ENCODE measurements at regions not wholly inside any gene's neighbourhood (a gene's known extent, or its start where the extent isn't known, plus 50 kb on each side); places are given as distances from the start of the nearest gene placed in this dataset.
"Not testable (repeated sequence)": the region's sequence is repeated elsewhere in the genome, so short reads cannot be mapped to it uniquely, and the experiment has no call there.

DNA sequence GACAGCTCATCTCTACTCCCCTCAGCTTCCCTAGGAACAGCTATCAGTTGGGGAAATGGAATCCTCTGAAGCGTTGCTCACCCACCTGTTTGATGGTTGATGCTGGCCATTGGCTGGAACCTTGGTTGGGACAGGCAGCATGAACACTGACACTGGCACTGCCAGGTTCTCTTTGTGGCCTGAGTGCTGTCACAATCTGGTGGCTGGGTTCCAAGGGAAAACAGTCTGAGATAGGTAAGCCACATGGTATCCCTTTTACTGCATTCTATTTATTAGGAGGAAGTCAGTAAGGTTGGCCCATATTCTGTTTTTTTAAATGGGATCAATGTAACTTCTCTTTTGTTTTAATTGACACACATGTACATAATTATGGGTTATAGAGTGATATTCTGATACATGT is 107.0 kb upstream of the ZNF519 start:
- DNase-seq (ENCODE audit: extremely low read depth in 1 of 4, low spot score in 3 of 4); H3K9me1 ChIP-seq (ENCODE audit: control insufficient read depth, insufficient read depth, low read length); POLR2A ChIA-PET; H4K20me1 ChIP-seq (replicated peaks; ENCODE audit: control insufficient read depth, insufficient read depth, low read length); FAIRE-seq; H3K79me2 ChIP-seq (ENCODE audit: control insufficient read depth, insufficient read depth, low read length); H3K4me1 ChIP-seq (replicated peaks in 1 of 2; ENCODE audit: control insufficient read depth in 2 of 2, insufficient read depth in 2 of 2, low read length in 2 of 2); H2AFZ ChIP-seq (ENCODE audit: low read depth, low read length); H3K9me3 ChIP-seq (replicated peaks; ENCODE audit: control insufficient read depth, insufficient read depth, low read depth, low read length); H3K27me3 ChIP-seq (ENCODE audit: control insufficient read depth in 2 of 2, insufficient read depth in 2 of 2, low read length in 2 of 2); H3K4me2 ChIP-seq (ENCODE audit: insufficient read depth, low read length); BruUV-seq (replicated peaks); H3K27ac ChIP-seq (ENCODE audit: extremely low read depth, low read depth, low read length); H3K36me3 ChIP-seq (ENCODE audit: control insufficient read depth, insufficient read depth, low read length); CTCF ChIA-PET (ENCODE audit: low intra/inter-chr PET ratio); ATAC-seq; H3K9ac ChIP-seq (ENCODE audit: insufficient read depth in 1 of 2, low read depth in 2 of 2, low read length in 2 of 2); intact Hi-C loops (cut with micrococcal nuclease); H3K4me3 ChIP-seq; in situ Hi-C loops (cut with MboI): not testable (repeated sequence)
- WGBS (ENCODE audit: insufficient coverage, low coverage, missing lambda C conversion rate), result 0% methylated on average over 1 of the region's 1 CpG

DNA sequence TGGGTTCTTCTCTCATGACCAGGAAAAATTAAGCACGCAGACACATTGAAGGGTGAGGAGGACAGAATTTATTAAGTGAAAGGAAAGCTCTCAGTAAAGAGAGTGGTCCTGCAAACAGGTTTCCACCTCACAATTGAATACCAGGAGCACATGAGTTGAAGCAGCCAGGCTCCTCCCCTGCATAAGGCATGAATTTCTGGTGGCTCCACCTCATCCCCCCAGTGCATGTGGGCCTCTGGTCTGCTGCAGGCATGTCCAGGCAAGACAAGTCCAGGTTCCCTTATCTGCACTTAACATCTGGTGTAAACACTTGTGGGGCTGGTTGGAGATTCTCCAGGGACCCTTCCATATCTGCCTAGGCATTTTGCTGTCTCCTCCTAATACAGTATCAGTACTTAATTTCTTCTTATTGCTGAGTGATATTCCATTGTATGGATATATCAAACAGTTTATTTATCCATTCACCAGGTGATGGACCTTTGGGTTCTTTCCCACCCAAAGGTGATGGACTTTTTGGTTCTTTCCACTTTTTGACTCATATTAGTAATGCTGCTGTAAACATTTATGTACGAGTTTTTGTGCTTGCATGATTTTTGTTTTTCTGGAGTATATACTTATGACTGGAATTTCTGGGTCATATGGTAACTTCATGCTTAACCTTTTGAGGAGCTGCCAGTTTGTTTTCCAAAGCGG is 104.3 kb upstream of the ZNF519 start:
- H3K4me1 ChIP-seq (replicated peaks in 1 of 2; ENCODE audit: control insufficient read depth in 2 of 2, insufficient read depth in 2 of 2, low read length in 2 of 2); H3K9ac ChIP-seq (ENCODE audit: insufficient read depth in 1 of 2, low read depth in 2 of 2, low read length in 2 of 2); H3K36me3 ChIP-seq (ENCODE audit: control insufficient read depth, insufficient read depth, low read length); FAIRE-seq; H3K27me3 ChIP-seq (ENCODE audit: control insufficient read depth in 2 of 2, insufficient read depth in 2 of 2, low read length in 2 of 2); H3K9me1 ChIP-seq (ENCODE audit: control insufficient read depth, insufficient read depth, low read length); H3K79me2 ChIP-seq (ENCODE audit: control insufficient read depth, insufficient read depth, low read length); H3K9me3 ChIP-seq (replicated peaks; ENCODE audit: control insufficient read depth, insufficient read depth, low read depth, low read length); CTCF ChIA-PET (ENCODE audit: low intra/inter-chr PET ratio); in situ Hi-C loops (cut with MboI); H3K4me2 ChIP-seq (ENCODE audit: insufficient read depth, low read length); H4K20me1 ChIP-seq (replicated peaks; ENCODE audit: control insufficient read depth, insufficient read depth, low read length); H3K27ac ChIP-seq (ENCODE audit: extremely low read depth, low read depth, low read length); BruUV-seq (replicated peaks); H3K4me3 ChIP-seq; POLR2A ChIA-PET; H2AFZ ChIP-seq (ENCODE audit: low read depth, low read length); intact Hi-C loops (cut with micrococcal nuclease); ATAC-seq: not testable (repeated sequence)
- peak in 1 of 4 experiments; percentile 6 for DNase-seq (ENCODE audit: extremely low read depth in 1 of 4, low spot score in 3 of 4)
- TF ChIP-seq TAL1 (IDR thresholded peaks at IDR 0.05), result peak; percentile 37; the same call in 1 of the 2 replicates
- 0% methylated on average over 1 of the region's 3 CpGs for WGBS (ENCODE audit: insufficient coverage, low coverage, missing lambda C conversion rate)

DNA sequence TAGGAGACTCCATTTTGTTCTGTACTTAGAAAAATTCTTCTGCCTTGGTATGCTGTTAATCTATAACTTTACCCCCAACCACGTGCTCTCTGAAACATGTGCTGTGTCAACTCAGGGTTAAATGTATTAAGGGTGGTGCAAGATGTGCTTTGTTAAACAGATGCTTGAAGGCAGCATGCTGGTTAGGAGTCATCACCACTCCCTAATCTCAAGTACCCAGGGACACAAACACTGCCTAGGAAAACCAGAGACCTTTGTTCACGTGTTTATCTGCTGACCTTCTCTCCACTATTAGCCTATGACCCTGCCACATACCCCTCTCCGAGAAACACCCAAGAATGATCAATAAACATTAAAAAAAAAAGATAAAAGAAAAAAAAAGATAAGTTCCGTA is 93.0 kb upstream of the ZNF519 start:
- in situ Hi-C loops (cut with MboI); H3K27ac ChIP-seq (ENCODE audit: extremely low read depth, low read depth, low read length); H3K9me1 ChIP-seq (ENCODE audit: control insufficient read depth, insufficient read depth, low read length); H3K4me3 ChIP-seq; POLR2A ChIA-PET; H2AFZ ChIP-seq (ENCODE audit: low read depth, low read length); ATAC-seq; H3K9ac ChIP-seq (ENCODE audit: insufficient read depth in 1 of 2, low read depth in 2 of 2, low read length in 2 of 2); BruUV-seq (replicated peaks); CTCF ChIA-PET (ENCODE audit: low intra/inter-chr PET ratio); H3K9me3 ChIP-seq (replicated peaks; ENCODE audit: control insufficient read depth, insufficient read depth, low read depth, low read length); H3K27me3 ChIP-seq (ENCODE audit: control insufficient read depth in 2 of 2, insufficient read depth in 2 of 2, low read length in 2 of 2); H3K4me1 ChIP-seq (replicated peaks in 1 of 2; ENCODE audit: control insufficient read depth in 2 of 2, insufficient read depth in 2 of 2, low read length in 2 of 2); H3K36me3 ChIP-seq (ENCODE audit: control insufficient read depth, insufficient read depth, low read length); H3K4me2 ChIP-seq (ENCODE audit: insufficient read depth, low read length); DNase-seq (ENCODE audit: extremely low read depth in 1 of 4, low spot score in 3 of 4); H3K79me2 ChIP-seq (ENCODE audit: control insufficient read depth, insufficient read depth, low read length); FAIRE-seq; intact Hi-C loops (cut with micrococcal nuclease); H4K20me1 ChIP-seq (replicated peaks; ENCODE audit: control insufficient read depth, insufficient read depth, low read length): not testable (repeated sequence)
- 0% methylated on average over 4 of the region's 4 CpGs for WGBS (ENCODE audit: insufficient coverage, low coverage, missing lambda C conversion rate)

DNA sequence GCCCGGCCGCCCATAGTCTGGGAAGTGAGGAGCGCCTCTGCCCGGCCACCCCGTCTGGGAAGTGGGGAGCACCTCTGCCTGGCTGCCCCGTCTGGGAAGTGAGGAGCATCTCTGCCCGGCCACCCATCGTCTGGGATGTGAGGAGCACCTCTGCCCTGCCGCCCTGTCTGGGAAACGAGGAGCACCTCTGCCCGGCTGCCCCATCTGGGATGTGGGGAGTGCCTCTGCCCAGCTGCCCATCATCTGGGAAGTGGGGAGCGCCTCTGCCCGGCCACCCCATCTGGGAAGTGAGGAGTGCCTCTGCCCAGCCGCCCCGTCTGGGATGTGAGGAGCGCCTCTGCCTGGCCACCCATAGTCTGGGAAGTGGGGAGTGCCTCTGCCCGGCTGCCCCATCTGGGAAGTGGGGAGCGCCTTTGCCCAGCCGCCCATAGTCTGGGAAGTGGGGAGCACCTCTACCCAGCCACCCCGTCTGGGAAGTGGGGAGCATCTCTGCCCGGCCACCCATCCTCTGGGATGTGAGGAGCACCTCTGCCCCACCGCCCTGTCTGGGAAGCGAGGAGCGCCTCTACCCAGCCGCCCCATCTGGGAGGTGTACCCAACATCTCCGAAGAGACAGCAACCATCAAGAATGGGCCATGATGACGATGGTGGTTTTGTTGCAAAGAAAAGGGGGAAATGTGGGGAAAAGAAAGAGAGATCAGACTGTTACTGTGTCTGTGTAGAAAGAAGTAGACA is 92.5 kb upstream of the ZNF519 start:
- H3K79me2 ChIP-seq (ENCODE audit: control insufficient read depth, insufficient read depth, low read length); CTCF ChIA-PET (ENCODE audit: low intra/inter-chr PET ratio); H4K20me1 ChIP-seq (replicated peaks; ENCODE audit: control insufficient read depth, insufficient read depth, low read length); H3K4me2 ChIP-seq (ENCODE audit: insufficient read depth, low read length); H3K4me1 ChIP-seq (replicated peaks in 1 of 2; ENCODE audit: control insufficient read depth in 2 of 2, insufficient read depth in 2 of 2, low read length in 2 of 2); H3K36me3 ChIP-seq (ENCODE audit: control insufficient read depth, insufficient read depth, low read length); H2AFZ ChIP-seq (ENCODE audit: low read depth, low read length); H3K9ac ChIP-seq (ENCODE audit: insufficient read depth in 1 of 2, low read depth in 2 of 2, low read length in 2 of 2); H3K4me3 ChIP-seq; DNase-seq (ENCODE audit: extremely low read depth in 1 of 4, low spot score in 3 of 4); H3K9me1 ChIP-seq (ENCODE audit: control insufficient read depth, insufficient read depth, low read length); H3K27me3 ChIP-seq (ENCODE audit: control insufficient read depth in 2 of 2, insufficient read depth in 2 of 2, low read length in 2 of 2); BruUV-seq (replicated peaks); POLR2A ChIA-PET; intact Hi-C loops (cut with micrococcal nuclease); H3K9me3 ChIP-seq (replicated peaks; ENCODE audit: control insufficient read depth, insufficient read depth, low read depth, low read length); H3K27ac ChIP-seq (ENCODE audit: extremely low read depth, low read depth, low read length); in situ Hi-C loops (cut with MboI); FAIRE-seq; ATAC-seq: not testable (repeated sequence)
- 2% methylated on average over 22 of the region's 27 CpGs for WGBS (ENCODE audit: insufficient coverage, low coverage, missing lambda C conversion rate)

All from K562 (cell line).